Thoracic aorta (tissue), 2 donors: ENCODE measurements at regions not wholly inside any gene's neighbourhood (a gene's known extent, or its start where the extent isn't known, plus 50 kb on each side); places are given as distances from the start of the nearest gene placed in this dataset.
"Not testable (repeated sequence)": the region's sequence is repeated elsewhere in the genome, so short reads cannot be mapped to it uniquely, and the experiment has no call there.

Experiments used
- ATAC-seq: fragments of 150-250 bp; one replicate; pipeline ENCODE4 v1.8.0; 2017; ENCODE audit warnings: low read depth; ENCODE audit not compliant: insufficient number of reproducible peaks, low FRiP score
- DNase-seq: peaks from one replicate; pipeline ENCODE4 v3.0.0-alpha.2; 2020; ENCODE audit warnings: low spot score
- H3K27ac ChIP-seq, 2 donors: fragments of 200-600 bp; sonication (generic); 1 replicate in 1 of 2; 2 replicates in 1 of 2; pipeline ENCODE4 v1.5.1; 2016; ENCODE audit warnings: mild to moderate bottlenecking in 2 of 2, moderate library complexity in 2 of 2
- H3K27me3 ChIP-seq: fragments of 200-600 bp; sonication (generic); replicated peaks from 2 replicates; pipeline ENCODE4 v1.6.0; 2016; ENCODE audit warnings: mild to moderate bottlenecking; ENCODE audit not compliant: insufficient read depth
- H3K36me3 ChIP-seq: fragments of 200-600 bp; sonication (generic); one replicate; pipeline ENCODE4 v1.5.1; 2016
- H3K4me1 ChIP-seq, 2 donors: fragments of 200-600 bp; sonication (generic); 1 replicate in 1 of 2; 2 replicates in 1 of 2; pipeline versions ENCODE4 v1.5.1 to v1.6.0; 2016; ENCODE audit warnings: low read depth in 2 of 2, mild to moderate bottlenecking in 1 of 2; ENCODE audit not compliant: control insufficient read depth in 1 of 2
- H3K4me3 ChIP-seq: fragments of 200-600 bp; sonication (generic); 2 replicates; pipeline ENCODE4 v1.5.1; 2016; ENCODE audit warnings: mild to moderate bottlenecking
- H3K9me3 ChIP-seq: fragments of 200-600 bp; sonication (generic); 2 replicates; pipeline ENCODE4 v1.5.1; 2016
- CTCF ChIP-seq: fragments of 200-600 bp; sonication (generic); IDR thresholded peaks from one replicate; pipeline ENCODE4 v1.5.1; 2019; ENCODE audit warnings: antibody characterized with exemption

- H3K36me3 ChIP-seq = no peaks in the 10 kb centered on the region
- H3K4me1 ChIP-seq = no peaks in the 10 kb centered on the region
- H3K4me3 ChIP-seq = no peak overlapping the region
- no peak overlapping the region for H3K27ac ChIP-seq
- DNase-seq = no peak
- H3K9me3 ChIP-seq = no peaks in the 10 kb centered on the region
- TF ChIP-seq CTCF = no peak
- no peak for ATAC-seq
- H3K27me3 ChIP-seq = no peaks in the 10 kb centered on the region
Measured at GRCh38 chr7:86391813-86392212, 251.9 kb upstream of the GRM3 start.

GRCh38 chr7:86375602-86376001 is 268.1 kb upstream of the GRM3 start:
- not testable (repeated sequence) for H3K27ac ChIP-seq, DNase-seq, ATAC-seq

GRCh38 chr7:86372262-86372661 is 271.4 kb upstream of the GRM3 start:
- no peaks in the 10 kb centered on the region for H3K27me3 ChIP-seq
- no peaks in the 10 kb centered on the region for H3K9me3 ChIP-seq
- no peak overlapping the region for H3K4me3 ChIP-seq
- no peaks in the 10 kb centered on the region for H3K36me3 ChIP-seq
- H3K27ac ChIP-seq = no peak overlapping the region
- no peak for TF ChIP-seq CTCF
- ATAC-seq = no peak
- DNase-seq = no peak
- no peaks in the 10 kb centered on the region for H3K4me1 ChIP-seq

More at GRCh38 chr7:86375602-86376001, 268.1 kb upstream of the GRM3 start:
- not testable (repeated sequence) for H3K36me3 ChIP-seq, H3K27me3 ChIP-seq, H3K9me3 ChIP-seq, H3K4me1 ChIP-seq, H3K4me3 ChIP-seq

GRCh38 chr7:86366946-86367345 is 276.8 kb upstream of the GRM3 start:
- Histone ChIP-seq H3K4me3 (no peak overlapping the region), H3K27ac (no peak overlapping the region), H3K4me1 (no peaks in the 10 kb centered on the region), H3K36me3 (no peaks in the 10 kb centered on the region), H3K9me3 (no peaks in the 10 kb centered on the region), H3K27me3 (no peaks in the 10 kb centered on the region)
- TF ChIP-seq CTCF = no peak
- ATAC-seq (no peak), DNase-seq (no peak)

- ATAC-seq, H3K36me3 ChIP-seq, H3K27me3 ChIP-seq, H3K4me3 ChIP-seq, DNase-seq, H3K27ac ChIP-seq, H3K9me3 ChIP-seq, H3K4me1 ChIP-seq: not testable (repeated sequence)
Measured at GRCh38 chr7:86340407-86340806, 303.3 kb upstream of the GRM3 start.

GRCh38 chr7:86339051-86339450 is 304.7 kb upstream of the GRM3 start:
- Histone ChIP-seq H3K27ac (no peak overlapping the region), H3K4me1 (no peaks in the 10 kb centered on the region), H3K27me3 (no peaks in the 10 kb centered on the region), H3K36me3 (no peaks in the 10 kb centered on the region), H3K9me3 (no peaks in the 10 kb centered on the region), H3K4me3 (no peak overlapping the region)
- ATAC-seq (no peak), DNase-seq (no peak)
- no peak for TF ChIP-seq CTCF
